Upper lobe of left lung (tissue), 4 donors: ENCODE measurements at regions not wholly inside any gene's neighbourhood (a gene's known extent, or its start where the extent isn't known, plus 50 kb on each side); places are given as distances from the start of the nearest gene placed in this dataset.

Source experiments
- EP300 ChIP-seq, 4 donors: sonication (generic); formaldehyde crosslinking; IDR thresholded peaks; one replicate each; pipeline ENCODE4 v1.5.1; 2017; ENCODE audit warnings: antibody characterized with exemption in 4 of 4, control low read depth in 2 of 4
- POLR2A ChIP-seq, 4 donors: fragments of 450-650 bp; IDR thresholded peaks; one replicate each; pipeline ENCODE4 v1.5.1; 2016 to 2017; ENCODE audit warnings: antibody characterized with exemption in 4 of 4, mild to moderate bottlenecking in 2 of 4
- TF ChIP-seq, protein P1 (sequence below), 6 experiments: fragments of 450-650 bp in 4 of 6; fragments of 200-600 bp in 2 of 6; sonication (generic) in 2 of 6; IDR thresholded peaks; one replicate each; pipeline ENCODE4 v1.5.1; 2016 to 2019; ENCODE audit warnings: antibody characterized with exemption in 6 of 6

DNA sequence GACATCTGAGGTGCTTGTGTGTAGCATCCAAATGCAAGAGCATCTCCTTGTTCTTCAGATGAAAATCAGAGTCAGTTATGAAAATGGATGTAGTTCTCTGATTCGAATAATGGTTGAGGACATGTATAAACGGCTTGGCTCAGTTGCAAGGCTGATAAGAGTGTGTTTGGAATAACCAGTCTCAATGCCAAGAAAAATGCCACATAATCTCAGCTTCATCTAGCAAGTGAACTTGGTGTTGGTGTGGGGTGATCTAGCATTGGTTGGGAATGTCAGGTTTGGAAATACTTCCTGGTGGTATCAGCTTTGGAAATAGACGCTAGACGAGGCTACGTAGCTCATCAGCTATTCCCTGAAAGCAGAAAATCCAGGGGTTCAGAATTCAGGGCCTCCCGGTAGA, 362.0 kb downstream of the FGF9 start:
- TF ChIP-seq, protein P1, sequence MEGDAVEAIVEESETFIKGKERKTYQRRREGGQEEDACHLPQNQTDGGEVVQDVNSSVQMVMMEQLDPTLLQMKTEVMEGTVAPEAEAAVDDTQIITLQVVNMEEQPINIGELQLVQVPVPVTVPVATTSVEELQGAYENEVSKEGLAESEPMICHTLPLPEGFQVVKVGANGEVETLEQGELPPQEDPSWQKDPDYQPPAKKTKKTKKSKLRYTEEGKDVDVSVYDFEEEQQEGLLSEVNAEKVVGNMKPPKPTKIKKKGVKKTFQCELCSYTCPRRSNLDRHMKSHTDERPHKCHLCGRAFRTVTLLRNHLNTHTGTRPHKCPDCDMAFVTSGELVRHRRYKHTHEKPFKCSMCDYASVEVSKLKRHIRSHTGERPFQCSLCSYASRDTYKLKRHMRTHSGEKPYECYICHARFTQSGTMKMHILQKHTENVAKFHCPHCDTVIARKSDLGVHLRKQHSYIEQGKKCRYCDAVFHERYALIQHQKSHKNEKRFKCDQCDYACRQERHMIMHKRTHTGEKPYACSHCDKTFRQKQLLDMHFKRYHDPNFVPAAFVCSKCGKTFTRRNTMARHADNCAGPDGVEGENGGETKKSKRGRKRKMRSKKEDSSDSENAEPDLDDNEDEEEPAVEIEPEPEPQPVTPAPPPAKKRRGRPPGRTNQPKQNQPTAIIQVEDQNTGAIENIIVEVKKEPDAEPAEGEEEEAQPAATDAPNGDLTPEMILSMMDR (IDR thresholded peaks at IDR 0.05): no peak
- TF ChIP-seq POLR2A (IDR thresholded peaks at IDR 0.05) (no peak), EP300 (IDR thresholded peaks at IDR 0.05) (no peak)
